ENCODE measurements at regions not wholly inside any gene's neighbourhood (a gene's known extent, or its start where the extent isn't known, plus 50 kb on each side); places are given as distances from the start of the nearest gene placed in this dataset.

DNA sequence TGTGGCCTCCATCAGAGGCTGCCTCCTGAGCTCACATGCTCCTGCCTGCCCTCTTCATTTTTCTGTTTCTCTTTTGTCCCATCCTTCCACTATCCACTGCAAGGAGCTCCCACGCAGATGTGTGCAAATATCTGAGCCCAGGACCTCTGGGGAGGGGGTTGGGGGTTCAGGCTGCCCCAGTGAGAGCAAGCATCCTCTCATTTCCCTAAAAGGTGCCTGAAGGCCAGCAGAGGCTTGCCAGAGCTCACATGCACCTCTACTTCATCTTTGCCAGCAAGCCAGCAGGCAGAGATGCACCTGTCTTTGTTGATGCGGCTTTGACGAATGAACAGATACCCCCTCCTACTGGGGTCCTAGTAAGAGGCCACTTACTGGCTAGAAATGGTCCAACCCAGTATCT is 128.8 kb downstream of the FGF9 start:
- TF ChIP-seq, protein P1, sequence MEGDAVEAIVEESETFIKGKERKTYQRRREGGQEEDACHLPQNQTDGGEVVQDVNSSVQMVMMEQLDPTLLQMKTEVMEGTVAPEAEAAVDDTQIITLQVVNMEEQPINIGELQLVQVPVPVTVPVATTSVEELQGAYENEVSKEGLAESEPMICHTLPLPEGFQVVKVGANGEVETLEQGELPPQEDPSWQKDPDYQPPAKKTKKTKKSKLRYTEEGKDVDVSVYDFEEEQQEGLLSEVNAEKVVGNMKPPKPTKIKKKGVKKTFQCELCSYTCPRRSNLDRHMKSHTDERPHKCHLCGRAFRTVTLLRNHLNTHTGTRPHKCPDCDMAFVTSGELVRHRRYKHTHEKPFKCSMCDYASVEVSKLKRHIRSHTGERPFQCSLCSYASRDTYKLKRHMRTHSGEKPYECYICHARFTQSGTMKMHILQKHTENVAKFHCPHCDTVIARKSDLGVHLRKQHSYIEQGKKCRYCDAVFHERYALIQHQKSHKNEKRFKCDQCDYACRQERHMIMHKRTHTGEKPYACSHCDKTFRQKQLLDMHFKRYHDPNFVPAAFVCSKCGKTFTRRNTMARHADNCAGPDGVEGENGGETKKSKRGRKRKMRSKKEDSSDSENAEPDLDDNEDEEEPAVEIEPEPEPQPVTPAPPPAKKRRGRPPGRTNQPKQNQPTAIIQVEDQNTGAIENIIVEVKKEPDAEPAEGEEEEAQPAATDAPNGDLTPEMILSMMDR (conservative IDR thresholded peaks at IDR 0.05; ENCODE audit: low read length): no peak
- no peak for TF ChIP-seq EZH2phosphoT487 (IDR thresholded peaks at IDR 0.05; ENCODE audit: borderline replicate concordance)
